HEK293 (cell line): ENCODE measurements at regions not wholly inside any gene's neighbourhood (a gene's known extent, or its start where the extent isn't known, plus 50 kb on each side); places are given as distances from the start of the nearest gene placed in this dataset.

Experiments used
- YY1 ChIP-seq: fragments of 450-650 bp; formaldehyde crosslinking; IDR thresholded peaks from 2 replicates; pipeline ENCODE4 v1.5.1; 2018; ENCODE audit warnings: missing biosample characterization, missing genetic modification characterization
- ZFP3 ChIP-seq: fragments of 450-650 bp; formaldehyde crosslinking; IDR thresholded peaks from 2 replicates; pipeline ENCODE4 v1.5.1; 2016; ENCODE audit warnings: low read depth, missing biosample characterization, missing genetic modification characterization
- ZNF311 ChIP-seq: fragments of 450-650 bp; formaldehyde crosslinking; IDR thresholded peaks from 2 replicates; pipeline ENCODE4 v1.5.1; 2017; ENCODE audit warnings: missing biosample characterization, missing genetic modification characterization, borderline replicate concordance
- ZNF548 ChIP-seq: fragments of 450-650 bp; formaldehyde crosslinking; IDR thresholded peaks from 2 replicates; pipeline ENCODE4 v1.5.1; 2016; ENCODE audit warnings: missing biosample characterization, missing genetic modification characterization
- ZNF830 ChIP-seq: fragments of 450-650 bp; IDR thresholded peaks from 2 replicates; pipeline ENCODE4 v1.5.0; 2018; ENCODE audit warnings: missing biosample characterization, missing genetic modification characterization, low read depth, mild to moderate bottlenecking, moderate library complexity
- TF ChIP-seq, protein P1 (sequence below): fragments of 450-650 bp; formaldehyde crosslinking; IDR thresholded peaks from 2 replicates; pipeline ENCODE4 v1.5.1; 2016; ENCODE audit warnings: missing biosample characterization, missing genetic modification characterization
- TF ChIP-seq, protein P2 (sequence below): fragments of 450-650 bp; formaldehyde crosslinking; optimal IDR thresholded peaks from 2 replicates; pipeline ENCODE3; 2016; ENCODE audit warnings: missing biosample characterization, mild to moderate bottlenecking, missing genetic modification characterization

DNA sequence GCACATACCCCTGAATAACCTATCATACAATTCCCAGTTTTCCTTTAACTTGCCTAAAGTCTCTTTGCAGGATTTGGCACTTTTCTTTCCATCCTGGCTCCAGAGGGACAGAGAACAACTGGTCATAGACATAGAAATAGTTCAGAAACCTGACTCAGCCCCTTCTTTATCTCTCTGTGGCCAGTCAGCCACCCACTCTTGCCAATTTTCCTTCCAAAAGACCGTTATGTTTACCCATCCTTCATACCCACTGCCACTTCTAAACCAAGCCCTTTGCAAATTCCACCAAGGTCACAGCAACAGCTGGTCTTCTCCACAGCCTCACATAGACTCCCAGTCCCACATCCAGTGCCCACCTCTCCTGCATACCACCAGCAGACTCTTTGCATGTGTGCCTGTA is 127.2 kb upstream of the FGGY start:
- TF ChIP-seq, protein P1, sequence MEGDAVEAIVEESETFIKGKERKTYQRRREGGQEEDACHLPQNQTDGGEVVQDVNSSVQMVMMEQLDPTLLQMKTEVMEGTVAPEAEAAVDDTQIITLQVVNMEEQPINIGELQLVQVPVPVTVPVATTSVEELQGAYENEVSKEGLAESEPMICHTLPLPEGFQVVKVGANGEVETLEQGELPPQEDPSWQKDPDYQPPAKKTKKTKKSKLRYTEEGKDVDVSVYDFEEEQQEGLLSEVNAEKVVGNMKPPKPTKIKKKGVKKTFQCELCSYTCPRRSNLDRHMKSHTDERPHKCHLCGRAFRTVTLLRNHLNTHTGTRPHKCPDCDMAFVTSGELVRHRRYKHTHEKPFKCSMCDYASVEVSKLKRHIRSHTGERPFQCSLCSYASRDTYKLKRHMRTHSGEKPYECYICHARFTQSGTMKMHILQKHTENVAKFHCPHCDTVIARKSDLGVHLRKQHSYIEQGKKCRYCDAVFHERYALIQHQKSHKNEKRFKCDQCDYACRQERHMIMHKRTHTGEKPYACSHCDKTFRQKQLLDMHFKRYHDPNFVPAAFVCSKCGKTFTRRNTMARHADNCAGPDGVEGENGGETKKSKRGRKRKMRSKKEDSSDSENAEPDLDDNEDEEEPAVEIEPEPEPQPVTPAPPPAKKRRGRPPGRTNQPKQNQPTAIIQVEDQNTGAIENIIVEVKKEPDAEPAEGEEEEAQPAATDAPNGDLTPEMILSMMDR: no peak
- no peak for TF ChIP-seq YY1 (tag by site-specific recombination)
- no peak for TF ChIP-seq ZNF311 (tag by site-specific recombination)
- no peak for TF ChIP-seq ZNF548
- no peak for TF ChIP-seq ZFP3 (tag by site-specific recombination)
- TF ChIP-seq ZNF830 (tag by site-specific recombination): no peak
- TF ChIP-seq, protein P2, sequence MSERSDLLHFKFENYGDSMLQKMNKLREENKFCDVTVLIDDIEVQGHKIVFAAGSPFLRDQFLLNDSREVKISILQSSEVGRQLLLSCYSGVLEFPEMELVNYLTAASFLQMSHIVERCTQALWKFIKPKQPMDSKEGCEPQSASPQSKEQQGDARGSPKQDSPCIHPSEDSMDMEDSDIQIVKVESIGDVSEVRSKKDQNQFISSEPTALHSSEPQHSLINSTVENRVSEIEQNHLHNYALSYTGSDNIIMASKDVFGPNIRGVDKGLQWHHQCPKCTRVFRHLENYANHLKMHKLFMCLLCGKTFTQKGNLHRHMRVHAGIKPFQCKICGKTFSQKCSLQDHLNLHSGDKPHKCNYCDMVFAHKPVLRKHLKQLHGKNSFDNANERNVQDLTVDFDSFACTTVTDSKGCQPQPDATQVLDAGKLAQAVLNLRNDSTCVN: no peak
